H9 (cell line): ENCODE measurements at regions not wholly inside any gene's neighbourhood (a gene's known extent, or its start where the extent isn't known, plus 50 kb on each side); places are given as distances from the start of the nearest gene placed in this dataset.

Source experiments
- DNase-seq: peaks from one replicate; pipeline ENCODE4 v3.0.0-alpha.2; 2017
- H2AFZ ChIP-seq: one replicate; pipeline ENCODE4 v1.6.1; 2013; ENCODE audit warnings: mild to moderate bottlenecking, low read length, control low read depth, moderate library complexity
- H2AK5ac ChIP-seq: 2 replicates; pipeline ENCODE4 v1.6.1; 2013; ENCODE audit warnings: low read length, control low read depth, mixed read lengths; ENCODE audit not compliant: insufficient read length
- H2BK120ac ChIP-seq: one replicate; pipeline ENCODE4 v1.6.1; 2013; ENCODE audit warnings: low read depth, mild to moderate bottlenecking, low read length, control low read depth, inconsistent platforms; ENCODE audit not compliant: poor library complexity, severe bottlenecking
- H2BK12ac ChIP-seq: 2 replicates; pipeline ENCODE4 v1.6.1; 2013; ENCODE audit warnings: low read length, control low read depth, mixed read lengths, low read depth; ENCODE audit not compliant: insufficient read length
- H2BK15ac ChIP-seq: 2 replicates; pipeline ENCODE4 v1.6.1; 2013; ENCODE audit warnings: low read depth, low read length, control low read depth
- H2BK20ac ChIP-seq: one replicate; pipeline ENCODE4 v1.6.1; 2013; ENCODE audit warnings: low read depth, mild to moderate bottlenecking, low read length, control low read depth, inconsistent platforms; ENCODE audit not compliant: poor library complexity, severe bottlenecking
- H2BK5ac ChIP-seq: 2 replicates; pipeline ENCODE4 v1.6.1; 2013; ENCODE audit warnings: low read length, control low read depth, mixed read lengths; ENCODE audit not compliant: insufficient read length
- H3K14ac ChIP-seq: 2 replicates; pipeline ENCODE4 v1.6.1; 2013; ENCODE audit warnings: low read length, control low read depth; ENCODE audit not compliant: insufficient read depth
- H3K18ac ChIP-seq: 2 replicates; pipeline ENCODE4 v1.6.1; 2013; ENCODE audit warnings: low read depth, mild to moderate bottlenecking, mixed read lengths, low read length, control low read depth; ENCODE audit not compliant: insufficient read length
- H3K23ac ChIP-seq: 2 replicates; pipeline ENCODE4 v1.6.1; 2013; ENCODE audit warnings: low read length, control low read depth, mixed read lengths, low read depth; ENCODE audit not compliant: insufficient read length
- H3K23me2 ChIP-seq: 2 replicates; pipeline ENCODE4 v1.6.1; 2013; ENCODE audit warnings: low read depth, mild to moderate bottlenecking, mixed read lengths, low read length, control low read depth; ENCODE audit not compliant: insufficient read length, poor library complexity, severe bottlenecking
- H3K27ac ChIP-seq: 2 replicates; pipeline ENCODE4 v1.5.1; 2013; ENCODE audit warnings: low read length, control low read depth, mixed read lengths, low read depth; ENCODE audit not compliant: insufficient read length
- H3K27me3 ChIP-seq: 2 replicates; pipeline ENCODE4 v1.6.1; 2013; ENCODE audit warnings: low read length, control low read depth, inconsistent platforms; ENCODE audit not compliant: insufficient read depth
- H3K4ac ChIP-seq: 2 replicates; pipeline ENCODE4 v1.6.1; 2013; ENCODE audit warnings: low read depth, mild to moderate bottlenecking, control low read depth, inconsistent platforms, low read length, moderate library complexity
- H3K4me1 ChIP-seq: 2 replicates; pipeline ENCODE4 v1.6.1; 2013; ENCODE audit warnings: low read length, control low read depth, inconsistent platforms; ENCODE audit not compliant: insufficient read depth
- H3K4me2 ChIP-seq: 2 replicates; pipeline ENCODE4 v1.6.1; 2013; ENCODE audit warnings: low read length, control low read depth, mixed read lengths; ENCODE audit not compliant: insufficient read length, insufficient read depth
- H3K56ac ChIP-seq: 2 replicates; pipeline ENCODE4 v1.6.1; 2013; ENCODE audit warnings: low read depth, mild to moderate bottlenecking, mixed read lengths, low read length, control low read depth; ENCODE audit not compliant: insufficient read length
- H3K79me1 ChIP-seq: 2 replicates; pipeline ENCODE4 v1.6.1; 2013; ENCODE audit warnings: low read depth, mild to moderate bottlenecking, moderate library complexity, low read length, control low read depth, inconsistent platforms; ENCODE audit not compliant: insufficient read depth, poor library complexity, severe bottlenecking
- H3K79me2 ChIP-seq: 2 replicates; pipeline ENCODE4 v1.6.1; 2013; ENCODE audit warnings: low read length, control low read depth, inconsistent platforms; ENCODE audit not compliant: insufficient read depth
- H3K9ac ChIP-seq: 2 replicates; pipeline ENCODE4 v1.6.1; 2013; ENCODE audit warnings: low read length, control low read depth, mixed read lengths; ENCODE audit not compliant: insufficient read length; ENCODE audit errors: extremely low read depth
- H3K9me3 ChIP-seq: one replicate; pipeline ENCODE4 v1.6.1; 2013; ENCODE audit warnings: low read depth, low read length, inconsistent platforms; ENCODE audit not compliant: control insufficient read depth
- H3T11ph ChIP-seq: one replicate; pipeline ENCODE4 v1.6.1; 2013; ENCODE audit warnings: mild to moderate bottlenecking, low read length, control low read depth, inconsistent platforms
- H4K20me1 ChIP-seq: one replicate; pipeline ENCODE4 v1.6.1; 2013; ENCODE audit not compliant: control insufficient read depth, insufficient read length, insufficient read depth
- H4K5ac ChIP-seq: 2 replicates; pipeline ENCODE4 v1.6.1; 2013; ENCODE audit warnings: low read depth, mild to moderate bottlenecking, mixed read lengths, low read length, control low read depth; ENCODE audit not compliant: insufficient read length
- H4K8ac ChIP-seq: replicated peaks from 2 replicates; pipeline ENCODE4 v1.6.1; 2013; ENCODE audit warnings: low read length, control low read depth, mixed read lengths, low read depth; ENCODE audit not compliant: insufficient read length
- H4K91ac ChIP-seq: 2 replicates; pipeline ENCODE4 v1.6.1; 2013; ENCODE audit warnings: low read depth, mild to moderate bottlenecking, moderate library complexity, mixed read lengths, low read length, control low read depth; ENCODE audit not compliant: insufficient read length
- H3K27ac Mint-ChIP-seq, 3 experiments: 2 replicates in 2 of 3; 3 replicates in 1 of 3; pipeline ENCODE4 v1.8.0; 2020 to 2021; ENCODE audit warnings: mixed read lengths in 3 of 3, mild to moderate bottlenecking in 1 of 3, moderate library complexity in 1 of 3
- H3K27me3 Mint-ChIP-seq: 2 replicates; pipeline ENCODE4 v1.8.0; 2021; ENCODE audit warnings: low read depth, mild to moderate bottlenecking, moderate library complexity, mixed read lengths
- H3K36me3 Mint-ChIP-seq, 3 experiments: 2 replicates in 2 of 3; 3 replicates in 1 of 3; pipeline ENCODE4 v1.8.0; 2020 to 2021; ENCODE audit warnings: low read depth in 3 of 3, mixed read lengths in 3 of 3; ENCODE audit not compliant: insufficient read depth in 1 of 3
- H3K4me1 Mint-ChIP-seq, 2 experiments: 2 replicates each; pipeline ENCODE4 v1.8.0; 2020; ENCODE audit warnings: mixed read lengths in 2 of 2
- H3K4me3 Mint-ChIP-seq, 2 experiments: 2 replicates in 1 of 2; 3 replicates in 1 of 2; pipeline ENCODE4 v1.8.0; 2020 to 2021; ENCODE audit warnings: mild to moderate bottlenecking in 2 of 2, mixed read lengths in 2 of 2, moderate library complexity in 1 of 2
- H3K9me3 Mint-ChIP-seq, 2 experiments: 2 replicates in 1 of 2; 3 replicates in 1 of 2; pipeline ENCODE4 v1.8.0; 2020; ENCODE audit warnings: mild to moderate bottlenecking in 2 of 2, mixed read lengths in 2 of 2, moderate library complexity in 1 of 2
- WGBS: extraction: QIAGEN DNeasy Blood & Tissue Kit; methylation state at CpG from one replicate; pipeline ENCODE4 v1.1.7; 2013; ENCODE audit warnings: missing lambda C conversion rate, low lambda C conversion rate, mixed read lengths; ENCODE audit not compliant: insufficient read length; ENCODE audit errors: extremely low coverage; 5-methylcytosine and 5-hydroxymethylcytosine counted together
- TF ChIP-seq, protein P1 (sequence below): fragments of 200-600 bp; sonication (generic); conservative IDR thresholded peaks from 3 replicates; pipeline ENCODE4 v1.8.0; 2021; ENCODE audit warnings: antibody characterized with exemption, mild to moderate bottlenecking

GRCh38 chr3:80051602-80051962 is 283.8 kb upstream of the ROBO1 start:
- Histone ChIP-seq H3K4me2 (no peak overlapping the region), H3K9ac (no peak overlapping the region), H4K20me1 (no peaks in the 10 kb centered on the region), H3K27me3 (no peaks in the 10 kb centered on the region), H3K79me2 (no peaks in the 10 kb centered on the region), H3T11ph (no peak overlapping the region), H2BK120ac (no peak overlapping the region), H3K4ac (no peak overlapping the region), H2BK15ac (no peak overlapping the region), H3K23me2 (no peaks in the 10 kb centered on the region), H4K8ac (no peak overlapping the region), H2BK12ac (no peak overlapping the region), H3K23ac (no peak overlapping the region), H3K9me3 (no peaks in the 10 kb centered on the region), H2AK5ac (no peak overlapping the region), H3K4me1 (no peaks in the 10 kb centered on the region), H3K27ac (no peak overlapping the region), H4K5ac (no peak overlapping the region), H3K18ac (no peak overlapping the region), H2BK20ac (no peak overlapping the region), H3K14ac (no peak overlapping the region), H2AFZ (no peak overlapping the region), H3K79me1 (no peaks in the 10 kb centered on the region), H2BK5ac (no peak overlapping the region), H4K91ac (no peak overlapping the region), H3K56ac (no peak overlapping the region)
- DNase-seq, result no peak
- H3K9me3 Mint-ChIP-seq, result peaks cover 0 to 3% of the 10 kb centered on the region in 2 experiments; a peak in 2 of 5 replicates
- H3K4me1 Mint-ChIP-seq, result peaks cover 5 to 11% of the 10 kb centered on the region in 2 experiments
- TF ChIP-seq, protein P1, sequence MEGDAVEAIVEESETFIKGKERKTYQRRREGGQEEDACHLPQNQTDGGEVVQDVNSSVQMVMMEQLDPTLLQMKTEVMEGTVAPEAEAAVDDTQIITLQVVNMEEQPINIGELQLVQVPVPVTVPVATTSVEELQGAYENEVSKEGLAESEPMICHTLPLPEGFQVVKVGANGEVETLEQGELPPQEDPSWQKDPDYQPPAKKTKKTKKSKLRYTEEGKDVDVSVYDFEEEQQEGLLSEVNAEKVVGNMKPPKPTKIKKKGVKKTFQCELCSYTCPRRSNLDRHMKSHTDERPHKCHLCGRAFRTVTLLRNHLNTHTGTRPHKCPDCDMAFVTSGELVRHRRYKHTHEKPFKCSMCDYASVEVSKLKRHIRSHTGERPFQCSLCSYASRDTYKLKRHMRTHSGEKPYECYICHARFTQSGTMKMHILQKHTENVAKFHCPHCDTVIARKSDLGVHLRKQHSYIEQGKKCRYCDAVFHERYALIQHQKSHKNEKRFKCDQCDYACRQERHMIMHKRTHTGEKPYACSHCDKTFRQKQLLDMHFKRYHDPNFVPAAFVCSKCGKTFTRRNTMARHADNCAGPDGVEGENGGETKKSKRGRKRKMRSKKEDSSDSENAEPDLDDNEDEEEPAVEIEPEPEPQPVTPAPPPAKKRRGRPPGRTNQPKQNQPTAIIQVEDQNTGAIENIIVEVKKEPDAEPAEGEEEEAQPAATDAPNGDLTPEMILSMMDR, result no peak
- H3K27me3 Mint-ChIP-seq, result no peaks in the 10 kb centered on the region
- no peak overlapping the region for H3K4me3 Mint-ChIP-seq
- H3K27ac Mint-ChIP-seq, result no peak overlapping the region
- no CpG with 5 or more reads among the region's 7 CpGs for WGBS
- H3K36me3 Mint-ChIP-seq, result peaks cover 0 to 2% (median 0%) of the 10 kb centered on the region in 3 experiments; a peak in 1 of 7 replicates
